GM19397 (cell line): ENCODE measurements at regions not wholly inside any gene's neighbourhood (a gene's known extent, or its start where the extent isn't known, plus 50 kb on each side); places are given as distances from the start of the nearest gene placed in this dataset.
"Not testable (repeated sequence)": the region's sequence is repeated elsewhere in the genome, so short reads cannot be mapped to it uniquely, and the experiment has no call there.

Source experiments
- ATAC-seq: cut with Tn5 transposase; IDR thresholded peaks from one replicate; pipeline ENCODE4 v1.9.1; 2021; ENCODE audit warnings: mild to moderate bottlenecking, moderate library complexity; ENCODE audit not compliant: unreplicated experiment

DNA sequence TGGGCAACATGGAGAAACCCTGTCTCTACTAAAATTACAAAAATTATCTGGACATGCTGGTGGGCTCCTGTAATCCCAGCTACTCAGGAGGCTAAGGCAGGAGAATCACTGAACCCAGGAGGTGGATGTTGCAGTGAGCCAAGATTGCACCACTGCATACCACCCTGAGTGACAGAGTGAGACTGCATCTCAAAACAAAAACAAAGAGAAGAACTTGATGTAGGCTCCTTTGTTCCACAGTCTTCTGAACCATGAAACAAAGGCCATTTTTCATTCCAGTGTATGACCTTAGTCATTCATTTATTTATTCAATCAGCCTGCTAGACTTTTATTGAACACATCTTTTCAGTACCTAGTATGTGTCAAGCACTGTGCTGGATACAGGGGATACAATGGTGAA, 369.6 kb downstream of the FAT3 start:
- ATAC-seq: no peak

- ATAC-seq: no peak
Measured at GRCh38 chr11:92595052-92595451, 370.4 kb downstream of the FAT3 start.

GRCh38 chr11:92596596-92597317, 372.1 kb downstream of the FAT3 start:
- ATAC-seq: no peak

DNA sequence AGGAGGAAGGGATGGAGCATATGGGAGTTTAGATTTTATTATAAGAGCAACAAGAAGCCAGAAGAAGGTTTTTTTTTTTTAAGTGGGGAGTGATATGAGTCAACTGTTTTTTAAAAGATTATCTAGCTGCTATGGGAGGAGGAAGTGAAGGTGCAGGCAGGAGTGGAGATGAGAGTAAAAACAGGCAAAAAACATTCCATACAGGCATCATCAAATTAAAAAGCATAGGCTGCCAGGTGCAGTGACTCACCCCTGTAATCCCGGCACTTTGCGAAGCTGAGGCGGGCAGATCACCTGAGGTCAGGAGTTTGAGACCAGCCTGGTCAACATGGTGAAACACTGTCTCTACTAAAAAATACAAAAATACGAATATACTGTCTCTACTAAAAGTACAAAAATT, 368.4 kb upstream of the MTNR1B start:
- ATAC-seq: no peak

GRCh38 chr11:92605667-92606066, 363.8 kb upstream of the MTNR1B start:
- ATAC-seq: no peak

GRCh38 chr11:92607969-92608722, 361.3 kb upstream of the MTNR1B start:
- no peak for ATAC-seq

DNA sequence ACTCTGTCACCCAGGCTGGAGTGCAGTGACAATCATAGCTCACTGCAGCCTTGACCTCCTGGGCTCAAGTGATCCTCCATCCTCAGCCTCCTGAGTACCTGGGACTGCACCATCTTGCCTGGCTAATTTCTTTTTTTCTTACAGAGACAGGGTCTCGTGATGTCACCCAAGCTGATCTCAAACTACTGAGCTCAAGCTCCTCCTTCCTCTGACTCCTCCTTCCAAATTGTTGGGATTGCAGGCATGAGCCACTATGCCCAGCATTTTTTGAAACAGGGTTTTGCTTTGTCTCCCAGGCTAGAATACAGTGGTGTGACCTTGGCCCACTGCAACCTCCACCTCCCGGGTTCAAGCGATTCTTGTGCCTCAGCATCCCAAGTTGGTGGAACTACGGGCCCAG, 358.3 kb upstream of the MTNR1B start:
- ATAC-seq: no peak

DNA sequence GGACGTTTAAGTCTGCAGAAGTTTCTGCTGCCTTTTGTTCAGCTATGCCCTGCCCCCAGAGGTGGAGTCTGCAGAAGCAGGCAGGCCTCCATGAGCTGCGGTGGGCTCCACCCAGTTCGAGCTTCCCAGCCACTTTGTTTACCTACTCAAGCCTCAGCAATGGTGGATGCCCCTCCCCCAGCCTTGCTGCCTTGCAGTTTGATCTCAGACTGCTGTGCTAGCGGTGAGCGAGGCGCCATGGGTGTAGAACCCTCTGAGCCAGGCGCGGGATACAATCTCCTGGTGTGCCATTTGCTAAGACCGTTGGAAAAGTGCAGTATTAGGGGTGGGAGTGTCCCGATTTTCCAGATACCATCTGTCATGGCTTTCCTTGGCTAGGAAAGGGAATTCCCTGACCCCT, 351.4 kb upstream of the MTNR1B start:
- ATAC-seq: not testable (repeated sequence)

- no peak for ATAC-seq
Measured at GRCh38 chr11:92623055-92623454, 346.4 kb upstream of the MTNR1B start.

DNA sequence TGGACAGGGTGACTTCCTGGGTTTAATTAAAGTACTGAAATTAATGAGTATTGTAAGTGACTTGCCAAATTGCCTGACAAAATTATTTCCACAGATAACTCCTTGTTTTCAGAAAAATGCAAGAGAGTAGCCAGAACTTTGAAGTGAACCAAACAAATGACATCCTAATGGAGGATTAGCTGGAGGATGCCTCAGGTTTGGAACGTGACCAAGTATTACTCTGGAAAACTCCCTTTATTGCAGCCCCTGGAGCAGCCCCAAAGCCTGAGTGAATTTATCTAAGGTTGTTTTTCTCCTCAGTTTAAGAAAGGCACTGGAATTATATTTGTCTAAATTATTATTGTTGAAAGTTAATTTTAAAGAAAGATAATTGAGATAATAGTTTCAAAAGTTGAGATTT, 343.6 kb upstream of the MTNR1B start:
- no peak for ATAC-seq

GRCh38 chr11:92626624-92627023, 342.8 kb upstream of the MTNR1B start:
- no peak for ATAC-seq

DNA sequence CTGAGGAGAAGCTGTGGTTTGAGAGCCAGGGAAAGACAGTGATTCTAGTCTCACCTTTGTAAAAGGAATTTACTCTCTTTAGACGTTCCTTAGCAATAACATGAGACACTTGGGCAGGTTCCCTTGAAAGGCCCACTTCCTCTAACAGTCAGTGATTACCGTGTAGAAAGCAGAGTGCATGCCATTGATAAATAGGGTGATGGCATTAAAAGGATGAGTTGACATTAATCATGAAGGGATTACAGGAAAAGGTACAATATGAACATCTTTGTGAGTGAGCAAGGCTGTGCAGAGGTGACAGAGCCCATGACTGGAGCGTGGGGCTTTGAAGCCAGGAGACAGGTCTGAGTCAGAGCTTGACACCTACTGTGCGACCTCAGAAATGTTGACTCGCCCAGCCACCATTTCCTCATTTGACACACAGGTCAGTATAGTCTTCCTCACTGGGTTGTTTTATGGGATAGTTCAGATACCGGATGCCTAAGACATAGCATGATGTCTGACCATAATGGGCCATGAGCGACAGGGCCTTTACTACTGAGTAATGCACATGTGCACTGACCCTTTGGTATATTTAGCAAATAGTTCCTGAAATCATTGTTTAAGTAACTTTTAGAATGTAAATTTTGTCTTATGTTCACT, 341.7 kb upstream of the MTNR1B start:
- ATAC-seq: no peak

DNA sequence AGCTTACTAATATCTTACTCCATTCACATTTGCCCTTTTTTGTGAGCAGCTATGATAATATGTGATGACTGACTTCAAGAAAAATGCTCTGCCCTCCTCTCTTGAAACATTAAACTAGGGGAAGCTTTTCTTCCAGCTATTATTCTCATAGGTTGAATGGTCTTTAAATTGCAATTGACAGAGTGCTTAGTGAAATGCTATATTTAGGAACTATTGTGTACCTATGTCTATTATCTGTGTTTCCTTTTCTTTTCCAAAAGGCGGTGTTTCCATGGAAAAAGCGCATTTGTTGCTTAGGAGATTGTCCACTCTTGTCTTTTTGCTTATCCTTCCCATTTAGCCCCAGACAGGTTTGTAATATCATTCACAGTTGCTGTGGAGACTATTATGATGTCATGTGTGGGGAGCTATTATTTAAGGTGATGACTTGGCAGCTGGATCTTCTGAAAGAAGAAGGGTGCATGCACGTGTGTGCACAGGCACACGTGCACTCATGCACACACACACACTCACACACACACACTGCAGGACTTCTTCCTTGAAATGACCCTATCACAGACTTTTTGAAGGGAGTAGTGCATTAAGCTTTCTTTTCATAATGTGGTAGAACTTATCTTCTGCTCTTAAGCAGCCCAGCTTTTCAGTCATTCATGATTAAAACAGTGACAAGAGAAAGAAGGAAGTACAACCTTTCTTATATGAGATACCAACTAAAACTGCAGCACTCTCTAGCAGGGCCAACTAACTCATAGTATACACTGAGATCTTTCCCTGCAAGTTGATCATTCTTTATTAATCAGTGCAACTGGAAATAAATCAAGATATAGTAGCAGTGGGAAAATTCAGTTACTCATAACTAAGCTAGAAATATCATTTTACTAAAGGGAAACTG, 340.8 kb upstream of the MTNR1B start:
- no peak for ATAC-seq

- no peak for ATAC-seq
Measured at GRCh38 chr11:92632495-92632894, 337.0 kb upstream of the MTNR1B start.

DNA sequence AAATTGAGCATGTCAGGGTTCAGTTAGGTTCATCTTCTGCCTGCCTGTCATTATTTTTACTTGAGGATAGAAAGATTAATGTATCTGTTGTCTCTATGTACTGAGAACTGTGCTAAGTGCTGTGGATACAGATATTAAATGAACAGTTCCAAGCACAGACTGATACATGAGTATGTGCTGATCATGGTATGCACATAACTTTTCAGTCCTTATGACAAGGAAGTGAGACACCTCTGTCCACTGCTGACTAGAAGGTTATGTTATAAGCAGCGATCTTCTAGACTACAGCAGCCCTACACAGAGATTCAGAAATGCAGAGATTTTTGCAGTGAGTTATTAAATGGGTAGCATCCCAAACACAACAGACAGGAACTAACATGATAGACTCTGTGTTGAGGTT, 335.6 kb upstream of the MTNR1B start:
- ATAC-seq: no peak

GRCh38 chr11:92636543-92637188, 332.8 kb upstream of the MTNR1B start:
- no peak for ATAC-seq

DNA sequence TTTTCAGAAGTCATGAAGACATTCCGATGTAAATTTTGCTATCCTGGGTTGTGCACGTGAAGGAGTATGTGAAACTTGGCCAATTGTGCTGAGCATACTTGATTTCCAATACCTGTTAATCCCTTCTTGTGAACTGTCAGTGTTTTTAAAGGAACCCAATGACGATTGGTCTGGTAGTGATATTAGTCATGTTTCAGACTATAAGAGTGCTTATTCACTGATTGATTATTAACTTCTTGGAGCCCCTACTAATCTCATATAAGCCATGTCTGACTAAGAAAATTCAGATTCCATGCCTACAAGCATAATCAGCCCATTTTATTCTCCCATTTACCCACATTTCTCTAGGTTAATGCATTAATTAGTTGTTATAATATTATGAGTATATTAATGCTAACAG, 330.8 kb upstream of the MTNR1B start:
- no peak for ATAC-seq

DNA sequence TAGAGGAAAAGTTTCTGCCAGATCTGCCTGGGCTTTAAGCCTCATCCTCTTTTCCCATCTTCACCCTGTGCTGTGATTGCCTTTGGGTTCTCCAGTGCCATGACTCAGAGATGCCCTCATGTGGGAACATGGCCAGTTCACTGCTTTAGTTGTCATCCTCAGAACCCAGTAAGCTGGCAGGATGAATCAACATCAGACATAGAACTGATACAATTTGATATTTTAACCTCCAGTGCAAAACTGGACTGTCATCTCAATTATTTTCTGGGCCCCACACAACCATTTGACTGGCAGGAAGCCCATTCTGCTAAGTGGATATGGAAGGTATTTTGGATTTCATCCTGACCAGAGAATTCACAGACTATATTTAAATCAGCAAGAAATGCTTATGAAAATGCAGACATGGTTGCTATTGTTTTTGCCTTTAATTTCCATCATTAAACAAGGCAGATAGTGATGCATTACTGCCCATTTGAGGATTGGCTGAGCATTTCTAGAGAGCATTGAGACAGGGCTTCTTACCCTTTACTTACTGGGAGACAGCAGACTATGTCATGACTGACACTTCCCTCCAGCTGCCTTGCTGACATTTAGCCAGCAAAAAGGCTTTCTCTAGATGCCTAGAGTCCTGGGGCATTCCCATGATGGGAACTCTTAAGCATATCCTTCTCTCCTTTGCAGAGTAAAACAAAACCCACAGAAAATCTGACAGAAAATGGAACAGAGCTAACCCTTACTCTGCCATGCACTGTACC, 327.1 kb upstream of the MTNR1B start:
- ATAC-seq: no peak

DNA sequence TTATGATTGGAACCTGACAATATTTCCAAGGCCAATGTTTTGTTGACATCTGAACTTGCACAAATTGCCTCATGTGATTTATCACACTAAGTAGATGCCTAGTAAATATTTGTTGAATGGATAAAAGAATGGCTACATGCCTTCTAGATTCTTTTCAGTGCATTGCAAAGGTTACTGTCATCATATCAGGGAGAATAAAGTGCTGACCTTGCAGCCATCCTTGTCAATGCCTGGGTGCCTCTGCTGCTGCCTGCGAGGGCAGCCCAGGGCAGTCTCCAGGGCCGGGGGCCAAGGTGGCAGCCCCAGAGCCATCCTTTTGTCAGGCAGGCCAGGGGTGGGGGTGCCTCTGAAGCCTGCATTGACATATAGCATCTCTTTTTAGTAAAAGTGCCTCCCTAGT, 325.6 kb upstream of the MTNR1B start:
- no peak for ATAC-seq
